HG03432 (cell line): ENCODE measurements at regions not wholly inside any gene's neighbourhood (a gene's known extent, or its start where the extent isn't known, plus 50 kb on each side); places are given as distances from the start of the nearest gene placed in this dataset.

ENCODE experiments used
- ATAC-seq: cut with Tn5 transposase; IDR thresholded peaks from one replicate; pipeline ENCODE4 v1.9.1; 2021; ENCODE audit warnings: mild to moderate bottlenecking, moderate library complexity; ENCODE audit not compliant: unreplicated experiment

DNA sequence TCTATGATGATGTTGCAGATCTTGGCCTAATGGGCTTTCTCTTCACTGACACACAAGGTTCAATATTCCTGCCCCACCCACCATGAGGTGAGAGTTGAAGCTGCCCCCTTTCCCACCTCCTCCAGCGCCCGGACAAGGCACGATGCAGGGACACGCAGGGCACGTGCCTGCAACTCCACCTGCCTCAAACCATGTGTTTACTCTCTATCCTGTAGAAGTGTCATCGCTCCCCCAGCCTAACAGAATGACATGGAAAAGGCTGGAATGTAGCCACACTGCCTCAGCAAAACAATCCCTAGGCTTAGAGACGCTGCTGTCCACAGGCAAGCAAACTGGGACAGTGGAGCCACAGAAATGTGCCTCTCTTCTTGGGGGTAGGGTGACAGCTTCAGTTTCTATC, 92.9 kb upstream of the SOD1 start:
- ATAC-seq: no peak

DNA sequence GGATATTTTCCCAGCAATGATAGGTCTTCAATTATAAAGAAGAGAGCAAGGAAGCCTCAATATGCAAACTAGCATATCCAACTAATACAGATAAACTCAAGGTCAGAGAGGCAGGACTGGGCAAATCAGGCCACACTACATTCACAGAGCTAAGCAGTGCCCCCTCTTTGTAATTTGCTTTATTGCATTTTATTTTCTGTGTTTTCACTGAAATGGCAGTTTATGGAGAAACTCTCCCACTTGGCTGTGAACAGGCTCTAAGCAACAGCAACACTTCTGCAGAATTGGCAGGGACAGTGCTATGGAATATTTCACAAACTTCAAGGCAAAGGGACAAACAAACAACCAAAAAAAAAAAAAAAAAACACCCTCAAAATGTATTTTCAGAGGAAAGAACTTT, 93.4 kb upstream of the SOD1 start:
- no peak for ATAC-seq

DNA sequence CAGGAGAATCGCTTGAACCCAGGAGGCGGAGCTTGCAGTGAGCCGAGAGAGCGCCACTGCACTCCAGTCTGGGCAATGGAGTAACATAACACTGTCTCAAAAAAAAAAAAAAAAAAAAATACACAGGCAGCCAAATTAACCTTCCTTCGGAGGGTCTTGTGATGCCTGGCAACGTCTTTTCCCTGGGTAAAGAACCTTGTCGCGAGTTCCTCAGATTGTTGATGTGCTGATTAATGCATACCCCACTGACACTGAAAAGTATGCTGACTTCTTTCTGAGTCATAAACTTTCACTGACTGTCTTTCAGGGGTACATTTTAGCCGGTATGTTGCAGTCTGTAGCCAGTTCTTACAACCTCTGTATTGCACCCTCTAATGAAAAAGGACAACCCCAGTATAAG, 95.1 kb upstream of the SOD1 start:
- no peak for ATAC-seq

DNA sequence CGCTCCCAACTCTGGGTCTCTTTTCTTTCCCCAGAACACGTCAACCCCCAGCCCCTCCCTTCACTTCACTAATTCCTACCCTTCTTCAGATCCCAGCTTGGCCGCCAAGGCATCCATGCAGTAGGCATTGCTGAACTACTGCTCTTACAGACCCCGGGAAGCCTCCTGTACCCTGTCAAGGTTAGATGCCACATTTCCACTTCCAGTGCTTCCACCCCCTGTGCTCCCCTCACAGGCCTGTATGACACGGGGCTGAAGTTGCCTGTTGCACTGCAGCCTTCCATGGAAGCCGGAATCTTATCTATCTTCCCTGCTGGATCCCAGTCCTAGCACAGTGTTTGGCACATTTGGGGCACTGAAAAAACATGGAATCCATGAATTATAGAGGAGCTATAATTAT, 99.0 kb upstream of the SOD1 start:
- no peak for ATAC-seq

DNA sequence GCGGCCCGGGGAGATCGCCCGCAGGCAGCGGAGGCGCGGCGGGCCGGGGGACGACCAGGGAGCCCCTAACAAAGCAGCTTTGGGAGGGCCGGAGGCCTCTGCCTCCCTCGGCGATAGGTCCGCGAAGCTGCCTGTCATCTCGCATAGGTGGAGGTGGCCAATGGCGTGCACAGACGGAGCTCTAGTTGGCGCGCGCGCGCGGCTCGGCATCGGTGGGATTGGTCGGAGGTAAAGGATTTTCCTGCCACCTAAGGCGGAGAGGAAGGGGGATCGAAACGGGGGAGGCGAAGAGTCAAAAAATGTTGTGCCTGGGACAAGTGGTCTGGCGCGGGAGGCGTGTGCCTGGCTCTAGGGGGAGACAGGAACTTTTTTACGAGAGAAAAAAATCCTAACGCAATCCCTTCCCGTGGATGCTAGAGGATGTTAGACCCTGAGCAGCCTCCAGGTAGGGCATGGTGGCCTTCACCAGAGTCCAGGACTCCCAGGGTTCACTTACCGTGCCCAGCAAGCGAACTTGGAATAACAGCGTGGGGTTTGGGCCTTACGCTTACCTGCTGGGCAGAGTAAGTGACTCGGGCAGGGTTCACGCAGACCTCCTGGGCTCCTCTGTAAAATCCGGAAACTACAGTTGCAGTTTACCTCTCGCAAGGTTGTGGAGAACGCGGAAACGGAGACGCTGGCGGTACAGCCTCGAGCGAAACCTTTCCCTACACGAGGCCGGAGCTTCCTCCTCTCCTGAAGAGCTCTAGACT, 99.9 kb upstream of the SOD1 start:
- ATAC-seq: peak; percentile 77

DNA sequence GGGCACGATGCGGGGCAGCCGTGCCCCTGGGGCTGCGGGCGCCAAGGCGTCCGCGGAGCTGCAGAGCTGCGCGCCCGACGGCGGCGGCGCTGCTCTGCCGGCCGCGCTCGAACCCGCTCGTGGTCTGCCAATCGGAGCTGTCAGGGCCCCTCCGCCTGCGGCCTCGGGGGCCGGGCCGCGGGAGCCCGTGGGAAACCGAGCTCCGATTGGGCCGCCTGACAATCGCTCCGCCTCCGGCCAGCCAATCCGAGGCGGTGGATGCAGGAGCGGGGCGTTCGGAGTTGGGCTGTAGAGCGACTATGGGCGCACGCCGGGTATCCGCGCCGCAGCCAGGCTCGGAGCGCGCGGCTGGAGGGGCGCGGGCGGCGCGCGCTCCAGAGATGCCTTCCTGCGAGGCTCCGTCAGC, 100.5 kb upstream of the SOD1 start:
- peak; percentile 87 for ATAC-seq

DNA sequence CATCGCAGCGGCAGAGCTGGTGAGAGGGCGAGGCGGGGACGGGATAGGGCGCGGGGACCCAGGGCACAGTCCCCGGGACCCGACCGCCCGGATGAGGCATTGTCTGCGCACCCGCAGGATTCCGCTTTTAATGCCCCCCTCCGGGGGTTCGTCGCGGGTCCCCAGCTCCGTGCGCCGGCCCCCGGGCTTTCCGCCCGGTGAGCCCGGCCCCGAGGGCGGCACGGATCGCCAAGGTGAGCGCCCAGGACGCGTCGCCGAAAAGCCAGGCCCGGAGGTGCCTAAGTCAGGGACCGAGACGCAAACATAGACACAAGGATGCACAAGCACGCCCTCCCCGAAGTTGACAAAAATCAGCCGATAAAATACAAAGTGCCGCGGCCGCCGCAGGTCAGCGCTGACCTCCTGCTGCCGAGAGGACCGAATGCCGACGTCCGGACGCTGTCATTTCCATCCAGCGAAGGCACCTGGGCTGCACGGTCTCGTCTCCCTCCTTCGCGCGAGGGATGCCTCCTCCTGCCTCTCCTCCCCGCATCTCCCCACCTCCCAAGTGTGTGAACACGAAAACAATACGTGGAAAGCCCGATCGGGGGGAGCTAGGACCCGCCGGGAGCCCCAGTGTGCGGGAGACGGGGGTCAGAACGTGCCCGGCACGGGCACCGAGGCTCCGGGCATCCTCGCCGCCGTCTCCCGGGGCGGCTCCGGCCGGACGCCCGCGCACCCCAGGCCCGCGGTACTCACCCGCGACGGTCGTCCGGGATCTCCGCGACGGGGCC, 101.1 kb upstream of the SOD1 start:
- no peak for ATAC-seq

DNA sequence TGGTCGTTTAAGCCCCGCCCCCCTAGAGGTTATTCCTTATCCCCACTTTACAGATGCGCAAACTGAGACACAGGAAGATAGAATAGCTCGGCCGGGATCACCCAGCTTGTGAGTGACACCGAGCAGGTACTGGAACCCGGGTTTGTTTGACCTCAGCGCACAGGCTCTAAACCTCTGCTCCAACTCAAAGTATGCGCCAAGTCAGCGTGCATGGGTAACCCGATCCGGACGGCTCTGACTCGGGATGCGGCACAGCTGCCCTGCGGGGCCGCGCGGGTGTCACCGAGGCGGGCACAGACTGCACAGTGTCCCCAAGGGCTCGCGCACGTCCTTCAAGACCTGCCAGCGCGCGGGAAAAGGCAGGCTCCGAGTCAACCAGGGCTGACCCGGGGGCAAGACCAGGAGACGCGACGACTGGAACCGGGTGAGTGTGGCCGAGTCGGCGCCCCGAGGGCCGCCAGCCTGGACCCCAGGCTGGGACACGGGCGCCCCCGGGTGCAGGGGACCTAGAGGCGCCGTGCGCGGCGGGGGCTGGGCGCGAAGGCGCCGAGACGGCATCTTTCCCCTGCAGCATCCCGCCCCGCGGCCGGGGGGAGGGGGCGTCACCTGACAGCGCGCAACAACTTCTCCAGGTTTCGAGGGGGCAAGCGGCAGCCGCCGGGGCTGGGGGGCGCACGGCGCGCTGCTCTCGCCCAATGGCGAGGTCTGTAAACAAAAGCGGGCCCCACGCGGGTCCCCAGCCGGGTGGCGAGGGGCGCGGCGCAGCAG, 101.9 kb upstream of the SOD1 start:
- ATAC-seq: no peak

DNA sequence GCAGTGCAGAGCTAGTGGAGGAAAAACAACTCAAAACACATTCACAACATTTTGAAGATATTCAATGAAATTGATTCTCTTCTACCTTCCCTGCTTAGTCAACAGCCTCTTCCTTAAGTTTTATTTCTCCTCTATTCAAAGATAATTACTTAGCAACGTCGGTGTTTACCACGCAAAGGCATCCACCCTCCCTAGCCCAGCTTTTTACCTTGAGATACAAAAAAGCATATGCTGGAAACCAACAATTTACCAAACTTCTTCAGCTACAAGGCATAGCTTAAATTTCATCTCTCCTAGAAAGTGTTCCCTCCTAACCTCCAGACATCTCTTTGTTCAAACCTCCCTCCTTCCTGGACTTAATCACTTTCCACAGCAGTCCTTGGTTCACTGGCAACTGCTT, 102.8 kb upstream of the SOD1 start:
- no peak for ATAC-seq

DNA sequence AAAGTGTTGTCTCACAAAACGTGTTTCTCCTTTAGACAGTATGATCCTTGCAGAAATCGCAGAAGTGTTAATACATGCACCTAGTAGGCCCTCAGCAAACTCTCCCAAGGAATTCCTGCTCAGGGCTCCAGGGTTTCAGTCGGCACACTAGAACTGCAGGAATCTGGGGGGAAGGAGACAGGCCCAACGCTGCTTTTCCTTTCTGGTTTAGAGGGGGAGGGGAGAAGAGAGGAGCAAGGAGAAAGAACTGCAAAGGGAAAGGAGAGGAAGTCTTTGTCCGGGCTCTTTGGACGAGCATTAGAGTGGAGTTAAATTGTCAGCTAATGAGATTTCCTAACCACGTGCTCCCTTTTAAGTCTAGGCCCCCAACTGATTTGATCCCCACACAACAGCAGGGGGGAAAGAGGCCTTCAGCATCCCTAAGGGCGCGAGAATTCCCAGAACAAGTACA, 103.7 kb upstream of the SOD1 start:
- no peak for ATAC-seq

DNA sequence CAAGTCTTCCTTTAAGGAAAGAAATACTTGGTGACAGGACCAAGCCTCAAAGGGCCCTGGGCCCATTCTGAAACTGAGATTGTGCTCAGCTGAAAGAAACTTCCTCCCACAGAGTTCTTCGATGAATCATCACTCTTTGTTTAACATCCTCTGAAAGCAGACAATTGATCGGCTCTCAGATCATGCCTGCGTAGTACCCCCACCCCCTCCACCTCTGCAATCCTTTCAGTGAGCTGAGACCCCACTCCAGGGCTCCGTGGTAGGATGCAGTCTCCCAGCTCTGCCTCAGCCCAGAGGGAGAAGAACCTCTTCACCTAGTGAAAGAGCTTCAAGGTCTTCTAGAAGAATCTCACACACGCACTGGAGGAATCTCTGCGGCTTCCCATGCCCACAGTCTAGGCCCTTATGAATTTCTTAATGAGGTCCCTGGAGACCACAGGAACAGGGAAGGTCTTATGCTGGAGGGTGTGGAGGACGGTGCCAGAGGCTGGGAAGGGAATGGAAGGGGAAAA, 104.9 kb upstream of the SOD1 start:
- peak; percentile 75 for ATAC-seq

DNA sequence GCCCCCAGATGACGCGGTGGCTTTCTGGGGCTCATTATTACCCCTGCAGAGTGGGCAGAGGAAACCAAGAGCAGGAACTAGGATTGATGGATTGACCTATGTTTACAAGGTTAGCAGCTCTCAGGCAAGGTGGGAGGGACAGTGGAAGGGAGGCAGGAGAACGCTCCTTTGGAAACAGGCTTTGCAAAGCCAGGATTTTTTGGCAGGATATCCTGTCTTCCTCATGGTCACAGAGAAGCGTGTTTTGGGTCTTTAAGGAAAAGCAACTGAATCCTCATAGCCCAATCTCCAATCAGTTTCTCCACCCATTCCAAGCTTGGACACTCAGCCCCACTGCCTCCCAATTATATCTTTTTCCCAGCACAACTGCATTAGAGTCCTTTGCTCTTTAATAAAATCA, 105.6 kb upstream of the SOD1 start:
- no peak for ATAC-seq

DNA sequence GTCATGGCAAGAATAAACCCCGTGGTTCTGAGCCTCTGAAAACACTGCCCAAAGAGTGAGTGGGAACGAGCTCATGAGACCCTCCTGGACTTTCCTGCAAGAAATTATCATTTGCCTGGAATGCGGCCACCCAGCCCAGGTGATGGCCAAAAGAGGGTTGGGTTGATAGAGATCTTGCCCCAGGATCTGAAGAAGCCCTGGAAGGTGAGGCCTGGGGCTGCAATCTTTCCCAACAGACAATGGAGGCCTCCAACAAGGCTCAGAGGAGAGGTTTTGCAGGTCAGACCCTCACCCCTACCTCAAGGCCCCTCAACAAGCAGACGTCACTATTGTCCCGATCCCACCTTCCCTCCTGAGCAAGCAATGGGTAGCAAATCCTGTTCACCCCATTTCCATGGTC, 106.0 kb upstream of the SOD1 start:
- ATAC-seq: no peak

DNA sequence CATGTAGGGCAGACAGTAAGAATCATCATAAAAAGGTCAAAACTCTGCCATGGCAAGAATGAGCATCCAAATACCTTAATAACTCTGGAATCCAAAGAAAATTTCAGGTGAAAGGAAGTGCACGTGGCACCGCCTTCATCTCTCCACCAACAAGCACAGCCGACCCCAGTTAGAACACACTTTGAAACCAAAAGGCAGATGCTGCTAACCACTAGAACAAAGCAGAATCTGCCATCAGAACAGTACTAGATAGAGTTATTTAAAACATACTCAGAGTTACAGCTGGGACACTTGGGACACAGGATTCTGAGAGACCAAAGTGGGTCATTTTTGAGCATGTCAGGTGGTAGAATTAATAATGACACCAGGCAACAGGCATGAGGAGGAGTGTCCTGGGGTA, 106.7 kb upstream of the SOD1 start:
- ATAC-seq: no peak

DNA sequence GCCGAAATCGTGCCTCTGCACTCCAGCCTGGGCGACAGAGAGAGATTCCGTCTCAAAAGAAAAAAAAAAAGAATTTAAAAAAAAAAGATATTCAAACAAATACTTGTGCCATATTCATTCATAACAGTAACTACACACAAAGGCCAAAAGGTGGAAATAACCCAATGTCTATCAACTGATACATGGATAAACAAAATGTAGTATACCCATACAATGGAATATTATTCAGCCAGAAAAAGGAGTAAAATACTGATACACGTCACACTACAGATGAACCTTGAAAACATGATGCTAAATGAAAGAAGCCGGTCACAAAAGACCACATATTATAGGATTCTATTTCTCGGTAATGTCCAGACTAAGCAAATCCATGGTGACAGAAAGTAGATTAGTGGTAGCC, 109.4 kb upstream of the SOD1 start:
- ATAC-seq: no peak

DNA sequence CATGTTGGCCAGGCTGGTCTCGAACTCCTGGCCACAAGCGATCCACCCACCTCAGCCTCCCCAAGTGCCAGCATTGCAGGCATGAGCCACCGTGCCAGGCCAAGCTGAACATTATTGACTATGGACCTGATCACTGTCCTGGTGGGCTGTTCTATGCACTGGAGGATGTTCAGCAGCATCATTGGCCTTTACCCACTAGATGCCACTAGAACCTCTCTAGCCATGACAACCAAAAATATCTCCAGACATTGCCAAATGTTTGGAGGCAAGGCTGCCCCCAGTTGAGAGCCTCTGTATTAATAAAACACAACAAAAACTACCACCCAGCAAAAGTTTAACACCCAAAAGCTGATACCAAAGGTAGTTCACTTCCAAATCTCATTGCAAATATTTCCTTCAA, 110.8 kb upstream of the SOD1 start:
- ATAC-seq: no peak

DNA sequence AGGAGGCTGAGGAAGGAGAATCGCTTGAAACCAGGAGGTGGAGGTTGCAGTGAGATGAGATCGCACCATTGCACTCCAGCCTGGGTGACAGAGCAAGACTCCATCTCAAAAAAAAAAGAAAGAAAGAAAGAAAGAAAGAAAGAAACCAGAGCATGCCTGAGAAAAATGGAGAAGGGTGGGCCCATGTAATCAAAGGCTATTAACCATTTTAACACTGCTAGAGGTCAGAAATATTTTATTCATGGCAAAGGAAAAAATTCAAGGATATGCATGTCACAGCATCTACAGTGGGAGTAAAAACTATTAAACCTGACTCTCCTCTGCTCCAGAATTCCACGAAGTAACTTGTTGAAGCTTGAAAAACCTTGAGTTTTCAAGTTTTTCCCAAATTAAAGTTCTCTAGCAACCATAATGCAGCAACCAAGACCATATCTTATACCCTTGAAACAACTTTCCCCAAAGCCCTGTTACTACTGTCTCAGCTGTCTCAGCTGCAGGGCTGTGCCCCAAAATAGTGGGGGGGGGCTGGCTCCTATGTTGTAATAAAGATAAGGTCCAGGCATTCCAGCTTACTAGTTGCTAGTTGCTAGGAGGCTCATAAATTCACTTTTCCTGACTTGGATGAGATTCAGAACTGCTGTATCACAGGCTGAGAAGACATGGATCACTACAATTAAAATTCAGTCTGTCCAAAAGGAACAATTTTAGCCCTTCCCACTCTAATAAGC, 112.9 kb upstream of the SOD1 start:
- no peak for ATAC-seq

DNA sequence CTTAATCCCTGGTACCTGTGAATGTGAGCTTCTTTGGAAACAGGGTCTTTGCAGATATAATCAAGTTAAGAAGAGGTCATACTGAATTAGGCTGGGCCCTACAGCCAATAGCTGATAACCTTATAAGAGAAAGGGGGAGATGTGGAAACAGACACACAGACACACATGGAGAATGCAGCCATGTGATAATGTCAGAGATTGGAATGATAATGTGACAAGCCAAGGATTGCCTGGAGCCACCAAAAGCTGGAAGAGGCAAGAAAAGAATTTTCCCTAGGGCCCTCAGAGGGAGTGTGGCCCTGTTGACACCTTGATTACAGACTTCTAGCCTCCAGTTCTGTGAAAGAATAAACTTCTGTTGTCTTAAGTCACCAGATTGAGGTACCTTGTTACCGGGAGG, 114.5 kb upstream of the SOD1 start:
- no peak for ATAC-seq

DNA sequence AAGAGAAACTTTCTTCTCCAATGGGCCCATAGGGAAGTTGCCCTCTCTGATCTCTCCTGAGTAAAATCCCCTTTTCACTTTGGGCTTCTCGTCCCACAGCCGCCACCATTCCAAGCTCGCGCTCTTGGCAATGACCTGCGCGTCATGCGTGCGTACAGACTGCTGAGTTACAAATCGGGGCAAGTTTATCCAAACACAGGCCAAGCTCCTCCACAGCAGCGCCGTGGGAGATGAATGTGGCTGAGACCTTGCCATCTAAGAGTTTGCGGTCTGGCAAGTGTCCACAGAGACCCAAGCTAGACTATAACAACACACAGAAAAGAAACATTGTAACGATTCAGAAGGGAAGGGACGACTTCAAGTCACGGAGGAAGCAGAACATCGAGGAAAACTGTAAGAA, 116.3 kb upstream of the SOD1 start:
- ATAC-seq: no peak

DNA sequence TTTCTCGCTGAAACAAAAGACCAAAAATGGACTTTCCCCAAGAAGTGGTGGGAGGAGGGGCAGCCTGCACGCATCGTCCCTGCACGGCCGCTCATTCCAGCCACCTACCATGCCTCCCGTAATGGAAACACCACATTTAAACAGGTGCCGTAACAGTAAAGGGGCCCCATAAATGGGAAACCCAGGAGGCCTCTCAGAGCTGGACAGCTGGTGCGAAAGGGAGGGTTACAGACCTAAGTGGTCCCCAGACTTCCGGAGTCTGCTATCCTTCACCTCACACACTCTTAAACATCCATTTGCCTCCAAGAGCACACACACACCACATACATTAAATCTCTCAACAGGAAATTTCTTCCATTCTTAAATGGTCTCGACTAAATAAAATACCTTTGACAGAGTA, 120.7 kb upstream of the SOD1 start:
- ATAC-seq: no peak
